ENCODE measurements at regions not wholly inside any gene's neighbourhood (a gene's known extent, or its start where the extent isn't known, plus 50 kb on each side); places are given as distances from the start of the nearest gene placed in this dataset.

- DNase-seq (ENCODE audit: low spot score in 2 of 2) = no peak
- no peak for FAIRE-seq
Observed at GRCh38 chr10:123514996-123515395, 151.2 kb upstream of the GPR26 start.

DNA sequence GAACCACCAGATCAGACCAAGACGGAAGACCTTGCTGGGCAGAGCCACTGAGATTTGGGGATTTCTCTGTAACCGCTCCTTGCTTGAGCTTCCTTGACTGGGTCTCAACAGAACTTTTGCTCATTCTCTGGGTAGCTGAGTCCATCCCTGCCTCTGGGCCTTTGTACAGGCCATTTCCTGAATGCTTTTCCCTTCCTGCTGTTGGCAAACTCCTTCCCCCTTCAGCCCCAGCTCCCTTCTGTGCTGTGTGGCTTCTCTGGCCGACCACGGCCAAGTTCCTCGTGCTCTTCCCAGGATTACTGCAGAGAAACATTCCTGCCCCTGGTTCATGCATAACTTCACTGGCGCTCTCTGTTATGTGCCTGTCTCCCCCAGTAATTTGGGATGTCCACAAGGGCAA, 150.5 kb upstream of the GPR26 start:
- DNase-seq (ENCODE audit: low spot score in 2 of 2) (no peak), FAIRE-seq (no peak)

- no peak for FAIRE-seq
- DNase-seq (ENCODE audit: low spot score in 2 of 2) = no peak
Observed at GRCh38 chr10:123516291-123516690, 149.9 kb upstream of the GPR26 start.

DNA sequence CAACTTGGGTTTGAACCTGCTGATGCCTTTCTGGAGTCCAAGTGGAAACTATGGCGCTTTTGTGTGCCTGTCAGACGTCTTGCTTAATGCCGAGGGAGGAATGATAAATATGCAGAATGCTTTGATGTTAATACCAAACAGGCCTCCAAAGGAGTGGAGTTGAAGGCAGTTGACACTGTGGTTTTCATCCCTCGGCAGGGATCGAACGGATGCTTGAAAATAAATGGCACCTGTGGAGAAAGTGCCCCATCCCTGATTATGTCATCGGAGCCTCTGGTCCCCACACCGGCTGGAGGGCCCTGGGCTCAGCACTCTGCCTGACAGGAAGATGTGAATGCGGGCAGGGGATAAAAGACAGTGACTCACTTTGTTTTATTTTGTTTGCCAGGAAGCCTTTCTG, 148.7 kb upstream of the GPR26 start:
- no peak for FAIRE-seq
- DNase-seq (ENCODE audit: low spot score in 2 of 2) = no peak

DNA sequence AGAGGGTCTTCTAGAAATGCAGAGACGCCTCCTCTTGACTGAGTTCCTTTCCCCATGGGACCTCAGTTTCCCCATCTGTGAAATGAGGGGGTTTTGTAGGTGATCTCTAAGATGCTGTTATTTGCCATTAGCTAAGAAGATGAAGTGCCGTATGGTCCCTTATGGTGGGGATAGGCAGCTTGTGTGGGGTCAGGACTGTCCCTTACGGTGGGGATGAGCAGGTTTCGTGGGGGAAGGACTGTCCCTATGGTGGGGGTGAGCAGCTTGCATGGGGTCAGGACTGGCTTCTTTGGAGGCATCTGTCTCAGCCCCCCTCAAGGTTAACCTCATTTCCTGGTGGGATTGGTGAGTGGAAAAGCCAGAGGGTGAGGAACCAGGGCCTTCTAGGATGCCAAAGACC, 148.3 kb upstream of the GPR26 start:
- DNase-seq (ENCODE audit: low spot score in 2 of 2) (no peak), FAIRE-seq (no peak)

DNA sequence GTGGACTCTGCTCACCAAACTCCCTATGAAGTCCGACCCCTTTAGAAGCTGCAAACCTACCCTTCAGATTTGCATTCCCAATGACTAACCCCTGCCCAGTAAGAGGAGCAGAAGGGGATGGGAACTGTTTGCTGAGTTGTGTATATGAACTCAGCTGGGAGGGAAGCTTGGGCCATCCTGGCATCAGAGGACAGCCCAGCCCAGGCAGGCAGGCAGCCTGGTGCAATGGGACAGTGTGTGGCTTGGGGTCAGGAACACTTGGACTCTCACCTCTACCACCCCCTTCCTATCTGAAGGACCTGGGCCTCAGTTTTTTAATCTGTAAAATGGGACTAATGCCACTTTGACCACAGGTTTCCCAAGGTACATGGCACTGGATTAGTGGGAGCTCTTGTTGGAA, 147.4 kb upstream of the GPR26 start:
- DNase-seq (ENCODE audit: low spot score in 2 of 2) (no peak), FAIRE-seq (no peak)

GRCh38 chr10:123519861-123520260, 146.3 kb upstream of the GPR26 start:
- DNase-seq (ENCODE audit: low spot score in 2 of 2) (no peak), FAIRE-seq (no peak)

GRCh38 chr10:123521076-123521475, 145.1 kb upstream of the GPR26 start:
- no peak for DNase-seq (ENCODE audit: low spot score in 2 of 2)
- FAIRE-seq = no peak

- FAIRE-seq (no peak), DNase-seq (ENCODE audit: low spot score in 2 of 2) (no peak)
Observed at GRCh38 chr10:123521556-123521955, 144.6 kb upstream of the GPR26 start.

- FAIRE-seq = no peak
- DNase-seq (ENCODE audit: low spot score in 2 of 2) = no peak
Observed at GRCh38 chr10:123522702-123523312, 143.3 kb upstream of the GPR26 start.

- DNase-seq (ENCODE audit: low spot score in 2 of 2) = no peak
Observed at GRCh38 chr10:123523833-123524232, 142.3 kb upstream of the GPR26 start.

DNA sequence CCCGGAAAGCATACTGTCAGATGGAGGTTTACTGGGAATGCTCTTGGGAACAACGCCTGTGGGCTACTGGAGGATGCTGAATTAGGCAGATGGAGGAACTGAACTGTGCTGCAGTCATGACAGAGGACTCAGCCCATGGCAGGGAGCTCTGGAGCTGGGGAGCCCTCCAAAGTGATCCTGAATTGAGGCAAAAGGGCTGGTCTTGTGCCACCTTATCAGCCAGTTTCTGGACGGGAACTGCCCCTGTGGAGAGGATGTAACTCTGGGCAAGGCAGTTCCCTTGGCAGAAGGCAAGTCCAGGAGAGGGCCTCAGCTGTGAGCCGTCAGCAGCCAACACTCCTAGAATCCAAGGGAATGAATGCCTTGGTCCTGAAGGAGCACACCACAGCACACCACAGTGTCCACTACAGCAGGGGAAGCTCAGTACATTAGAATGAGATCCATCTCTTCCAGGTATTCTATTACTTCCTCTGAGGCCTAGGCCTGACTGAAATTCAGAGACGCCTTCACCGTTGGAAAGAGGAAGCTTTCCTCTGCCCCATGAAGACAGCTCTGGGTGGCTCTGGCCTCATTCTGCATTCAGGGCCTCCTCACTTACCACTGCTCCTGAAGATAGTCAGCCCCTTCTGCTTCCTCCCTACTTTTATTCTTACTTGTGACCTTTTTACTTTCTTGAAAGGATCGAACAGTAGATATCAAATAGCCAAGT, 139.6 kb upstream of the GPR26 start:
- FAIRE-seq = no peak
- no peak for DNase-seq (ENCODE audit: low spot score in 2 of 2)

More at GRCh38 chr10:123523833-123524232, 142.3 kb upstream of the GPR26 start:
- no peak for FAIRE-seq

DNA sequence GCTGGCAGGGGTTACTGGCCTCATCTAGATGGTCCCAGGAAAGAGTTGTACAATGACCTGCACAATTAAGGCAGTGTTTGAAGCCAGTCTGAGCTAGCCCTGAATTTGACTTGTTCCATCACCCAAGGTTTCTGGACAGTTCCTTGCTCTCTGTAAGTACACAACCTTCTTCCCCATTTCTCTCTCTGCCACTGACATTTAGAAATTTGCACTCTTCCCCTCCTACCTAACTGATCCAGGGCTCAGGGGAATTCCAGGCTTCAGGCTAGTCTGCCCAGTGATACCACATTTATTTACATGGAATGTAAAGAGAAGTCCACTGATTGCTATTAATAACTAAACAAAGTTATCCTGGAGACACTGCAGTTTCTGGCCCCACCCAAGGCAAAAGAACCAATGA, 139.0 kb upstream of the GPR26 start:
- DNase-seq (ENCODE audit: low spot score in 2 of 2) = no peak
- no peak for FAIRE-seq

DNA sequence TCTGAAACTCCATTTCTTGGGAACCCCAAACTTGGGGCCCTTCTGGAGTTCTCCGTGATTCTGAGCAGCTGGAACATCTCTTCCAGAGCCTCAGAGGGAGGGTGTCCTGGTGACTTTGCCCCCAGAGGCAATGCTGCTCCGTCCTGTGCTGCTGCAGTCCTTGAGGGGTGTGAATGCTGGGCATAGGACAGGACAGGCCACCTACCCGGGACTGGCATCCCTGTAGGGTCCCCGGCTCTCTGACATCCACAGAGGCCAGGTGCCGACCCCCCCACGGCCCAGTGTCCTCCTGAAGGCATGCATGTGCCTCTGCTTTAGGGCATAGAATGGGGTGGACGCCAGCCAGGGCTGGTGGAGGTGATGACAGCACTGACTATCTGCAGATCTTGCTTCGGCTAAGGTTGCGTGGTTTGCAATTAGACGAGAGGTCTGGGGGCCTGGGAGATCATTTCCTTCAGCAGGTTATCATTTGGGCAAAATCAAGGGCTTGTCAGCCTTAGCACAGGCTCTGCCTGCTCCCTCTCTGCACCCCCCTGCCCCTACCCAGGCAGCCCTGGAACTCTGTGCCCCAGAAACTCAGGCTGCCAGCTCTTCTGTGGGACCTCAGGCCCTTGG, 136.9 kb upstream of the GPR26 start:
- no peak for FAIRE-seq
- no peak for DNase-seq (ENCODE audit: low spot score in 2 of 2)

- DNase-seq (ENCODE audit: low spot score in 2 of 2) = no peak
Observed at GRCh38 chr10:123530166-123530870, 135.8 kb upstream of the GPR26 start.

GRCh38 chr10:123535386-123535785, 130.8 kb upstream of the GPR26 start:
- FAIRE-seq (no peak), DNase-seq (ENCODE audit: low spot score in 2 of 2) (no peak)

More at GRCh38 chr10:123530166-123530870, 135.8 kb upstream of the GPR26 start:
- FAIRE-seq = no peak

- no peak for DNase-seq (ENCODE audit: low spot score in 2 of 2)
- FAIRE-seq = no peak
Observed at GRCh38 chr10:123536176-123536845, 129.8 kb upstream of the GPR26 start.

GRCh38 chr10:123537188-123537961, 128.8 kb upstream of the GPR26 start:
- FAIRE-seq (no peak), DNase-seq (ENCODE audit: low spot score in 2 of 2) (no peak)

DNA sequence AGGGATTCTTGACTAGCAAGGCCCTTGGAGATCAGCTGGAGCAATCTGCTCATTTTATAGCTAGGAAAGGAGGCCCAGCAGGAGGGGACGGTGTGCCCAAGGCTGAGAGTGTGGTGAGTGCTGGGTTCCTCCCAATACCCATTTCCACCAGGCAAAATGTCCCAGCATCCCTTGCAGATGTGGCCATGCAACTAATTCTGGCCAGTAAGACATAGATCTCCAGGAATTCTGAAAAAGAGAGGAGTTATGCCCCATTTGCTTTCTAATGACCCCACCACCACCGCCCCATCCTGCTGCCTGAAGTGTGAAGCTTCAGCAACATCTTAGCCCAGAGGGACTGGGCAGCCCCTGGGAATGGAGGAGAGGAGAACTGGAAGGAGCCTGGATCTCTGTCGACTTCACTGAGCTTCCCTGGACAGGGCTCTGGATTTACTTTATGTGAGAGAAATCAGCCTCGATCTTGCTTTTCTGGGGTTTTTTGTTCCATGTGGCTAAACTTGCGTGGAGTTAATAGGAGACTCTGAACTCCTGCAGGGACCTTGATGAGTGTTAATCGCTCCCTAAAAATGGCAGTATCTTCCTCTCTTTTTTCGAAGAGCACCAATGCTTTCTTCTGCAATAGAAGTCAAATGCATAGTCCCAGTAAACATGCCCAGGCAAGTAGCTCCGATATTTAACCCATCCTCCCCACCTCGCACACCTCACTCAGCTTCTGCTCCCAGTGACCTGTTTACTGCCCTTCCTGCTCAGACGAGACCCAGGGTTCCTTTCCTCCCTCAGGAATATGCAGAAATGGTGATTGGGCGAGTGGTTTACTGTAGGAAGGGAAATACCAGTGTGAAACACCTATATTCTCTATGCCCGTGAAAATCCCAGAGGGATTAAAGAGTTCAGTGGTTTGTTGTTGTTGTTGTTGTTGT, 127.5 kb upstream of the GPR26 start:
- no peak for DNase-seq (ENCODE audit: low spot score in 2 of 2)
- FAIRE-seq = no peak

Data from frontal cortex (tissue), 3 donors.